OCI-LY1 (cell line): ENCODE measurements at regions not wholly inside any gene's neighbourhood (a gene's known extent, or its start where the extent isn't known, plus 50 kb on each side); places are given as distances from the start of the nearest gene placed in this dataset.

Experiments used
- H2AFZ ChIP-seq: fragments of 200-600 bp; sonication (generic), shearing (Covaris generic); 2 replicates; pipeline ENCODE4 v1.6.0; 2014; ENCODE audit warnings: antibody characterized with exemption, mild to moderate bottlenecking, low read length
- H3F3A ChIP-seq: fragments of 200-600 bp; sonication (generic), shearing (Covaris generic); 2 replicates; pipeline ENCODE4 v1.6.0; 2014; ENCODE audit warnings: mild to moderate bottlenecking, antibody characterized with exemption, low read length, moderate library complexity; ENCODE audit not compliant: insufficient read depth
- H3K27ac ChIP-seq: fragments of 200-600 bp; sonication (generic); 2 replicates; pipeline ENCODE4 v1.5.1; 2014; ENCODE audit warnings: low read length, mixed run types, mild to moderate bottlenecking, low read depth; ENCODE audit not compliant: poor library complexity, severe bottlenecking
- H3K27me3 ChIP-seq: fragments of 200-600 bp; sonication (generic); 2 replicates; pipeline ENCODE4 v1.6.0; 2014; ENCODE audit warnings: antibody characterized with exemption, mild to moderate bottlenecking, low read length, moderate library complexity; ENCODE audit not compliant: insufficient read depth
- H3K36me3 ChIP-seq: fragments of 200-600 bp; sonication (generic); 2 replicates; pipeline ENCODE4 v1.6.1; 2014; ENCODE audit warnings: mild to moderate bottlenecking, antibody characterized with exemption, low read length, moderate library complexity, mixed read lengths; ENCODE audit not compliant: insufficient read depth
- H3K4me1 ChIP-seq: fragments of 200-600 bp; sonication (generic); 2 replicates; pipeline ENCODE4 v1.5.1; 2014; ENCODE audit warnings: mild to moderate bottlenecking, low read length, moderate library complexity; ENCODE audit not compliant: insufficient read depth, severe bottlenecking
- H3K4me2 ChIP-seq: fragments of 200-600 bp; sonication (generic), shearing (Covaris generic); 2 replicates; pipeline ENCODE4 v1.6.1; 2014; ENCODE audit warnings: low read length
- H3K4me3 ChIP-seq: fragments of 200-600 bp; sonication (generic); 2 replicates; pipeline ENCODE4 v1.5.1; 2014; ENCODE audit warnings: low read length, low read depth, mild to moderate bottlenecking, mixed read lengths; ENCODE audit not compliant: poor library complexity, severe bottlenecking
- H3K79me2 ChIP-seq: fragments of 200-600 bp; shearing (Covaris generic); 2 replicates; pipeline ENCODE4 v1.6.1; 2016; ENCODE audit warnings: mixed run types, low read length, mixed read lengths; ENCODE audit not compliant: insufficient read depth
- H3K9ac ChIP-seq: fragments of 200-600 bp; sonication (generic), shearing (Covaris generic); 2 replicates; pipeline ENCODE4 v1.6.1; 2014; ENCODE audit warnings: mild to moderate bottlenecking, low read length, mixed read lengths
- H3K9me2 ChIP-seq: fragments of 200-600 bp; sonication (generic), shearing (Covaris generic); 2 replicates; pipeline ENCODE4 v1.6.1; 2014; ENCODE audit warnings: low read depth, mild to moderate bottlenecking, low read length, mixed read lengths
- H3K9me3 ChIP-seq: fragments of 200-600 bp; shearing (Covaris generic); 2 replicates; pipeline ENCODE4 v1.6.1; 2014; ENCODE audit warnings: low read length, mixed read lengths
- H4K20me1 ChIP-seq: fragments of 200-600 bp; sonication (generic), shearing (Covaris generic); 2 replicates; pipeline ENCODE4 v1.6.0; 2016; ENCODE audit warnings: mild to moderate bottlenecking, low read length; ENCODE audit not compliant: insufficient read depth
- EZH2 ChIP-seq: fragments of 200-600 bp; sonication (generic), shearing (Covaris generic); IDR thresholded peaks from 2 replicates; pipeline ENCODE4 v1.8.0; 2017; ENCODE audit warnings: borderline replicate concordance, mixed run types, mild to moderate bottlenecking, antibody characterized with exemption, low read length, moderate library complexity, mixed read lengths
- TF ChIP-seq, protein P1 (sequence below): fragments of 200-600 bp; sonication (generic), shearing (Covaris generic); IDR thresholded peaks from 2 replicates; pipeline ENCODE4 v1.5.1; 2017; ENCODE audit warnings: mild to moderate bottlenecking, antibody characterized with exemption, low read length, moderate library complexity, mixed read lengths

DNA sequence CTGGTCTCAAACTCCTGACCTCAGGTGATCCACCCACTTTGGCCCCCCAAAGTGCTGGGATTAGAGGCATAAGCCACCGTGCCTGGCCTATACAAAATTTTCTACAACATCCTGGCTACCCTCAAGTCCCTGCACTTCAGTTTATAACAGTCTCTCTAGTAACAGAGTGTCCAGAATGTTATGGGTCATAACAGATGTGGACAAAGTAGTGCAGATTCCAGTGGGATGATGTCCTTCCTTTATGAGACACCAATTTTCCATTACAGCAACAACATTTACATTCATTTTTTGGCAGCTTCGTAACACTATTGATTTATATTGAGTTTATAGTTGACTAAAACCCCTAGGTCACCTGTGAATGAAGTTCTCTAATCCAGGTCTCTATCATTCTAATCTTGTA, 429.4 kb upstream of the PTBP2 start:
- Histone ChIP-seq H3F3A (no peaks in the 10 kb centered on the region), H3K4me3 (no peak overlapping the region), H3K9ac (no peak overlapping the region), H3K79me2 (no peaks in the 10 kb centered on the region), H2AFZ (no peak overlapping the region), H3K27me3 (no peaks in the 10 kb centered on the region), H4K20me1 (no peaks in the 10 kb centered on the region), H3K27ac (no peak overlapping the region), H3K4me1 (no peaks in the 10 kb centered on the region), H3K4me2 (no peak overlapping the region), H3K9me2 (no peaks in the 10 kb centered on the region), H3K9me3 (no peaks in the 10 kb centered on the region), H3K36me3 (no peaks in the 10 kb centered on the region)
- TF ChIP-seq, protein P1, sequence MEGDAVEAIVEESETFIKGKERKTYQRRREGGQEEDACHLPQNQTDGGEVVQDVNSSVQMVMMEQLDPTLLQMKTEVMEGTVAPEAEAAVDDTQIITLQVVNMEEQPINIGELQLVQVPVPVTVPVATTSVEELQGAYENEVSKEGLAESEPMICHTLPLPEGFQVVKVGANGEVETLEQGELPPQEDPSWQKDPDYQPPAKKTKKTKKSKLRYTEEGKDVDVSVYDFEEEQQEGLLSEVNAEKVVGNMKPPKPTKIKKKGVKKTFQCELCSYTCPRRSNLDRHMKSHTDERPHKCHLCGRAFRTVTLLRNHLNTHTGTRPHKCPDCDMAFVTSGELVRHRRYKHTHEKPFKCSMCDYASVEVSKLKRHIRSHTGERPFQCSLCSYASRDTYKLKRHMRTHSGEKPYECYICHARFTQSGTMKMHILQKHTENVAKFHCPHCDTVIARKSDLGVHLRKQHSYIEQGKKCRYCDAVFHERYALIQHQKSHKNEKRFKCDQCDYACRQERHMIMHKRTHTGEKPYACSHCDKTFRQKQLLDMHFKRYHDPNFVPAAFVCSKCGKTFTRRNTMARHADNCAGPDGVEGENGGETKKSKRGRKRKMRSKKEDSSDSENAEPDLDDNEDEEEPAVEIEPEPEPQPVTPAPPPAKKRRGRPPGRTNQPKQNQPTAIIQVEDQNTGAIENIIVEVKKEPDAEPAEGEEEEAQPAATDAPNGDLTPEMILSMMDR: no peak
- no peak for TF ChIP-seq EZH2

DNA sequence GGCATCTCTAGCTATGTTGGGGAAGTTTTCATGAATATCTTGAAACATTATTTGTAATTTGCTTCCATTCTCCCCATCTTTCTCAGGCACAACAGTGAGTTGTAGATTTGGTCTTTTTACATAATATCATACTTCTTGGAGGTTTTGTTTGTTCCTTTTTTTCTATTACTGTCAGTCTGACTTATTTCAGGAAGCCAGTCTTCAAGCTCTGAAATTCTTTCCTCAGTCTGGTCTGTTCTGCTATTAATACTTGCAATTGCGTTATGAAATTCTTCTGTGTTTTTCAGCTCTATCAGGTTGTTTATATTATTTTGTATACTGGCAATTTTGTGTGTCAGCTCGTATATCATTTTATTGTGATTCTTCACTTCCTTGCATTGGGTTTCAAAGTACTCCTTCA, 424.6 kb upstream of the PTBP2 start:
- Histone ChIP-seq H3K9me3 (no peaks in the 10 kb centered on the region), H3K36me3 (no peaks in the 10 kb centered on the region), H3K27me3 (no peaks in the 10 kb centered on the region), H3K9ac (no peak overlapping the region), H3K4me2 (no peak overlapping the region), H2AFZ (no peak overlapping the region), H3F3A (no peaks in the 10 kb centered on the region), H3K4me1 (no peaks in the 10 kb centered on the region), H3K9me2 (no peaks in the 10 kb centered on the region), H4K20me1 (no peaks in the 10 kb centered on the region), H3K27ac (no peak overlapping the region), H3K4me3 (no peak overlapping the region), H3K79me2 (no peaks in the 10 kb centered on the region)
- TF ChIP-seq, protein P1: no peak
- no peak for TF ChIP-seq EZH2

DNA sequence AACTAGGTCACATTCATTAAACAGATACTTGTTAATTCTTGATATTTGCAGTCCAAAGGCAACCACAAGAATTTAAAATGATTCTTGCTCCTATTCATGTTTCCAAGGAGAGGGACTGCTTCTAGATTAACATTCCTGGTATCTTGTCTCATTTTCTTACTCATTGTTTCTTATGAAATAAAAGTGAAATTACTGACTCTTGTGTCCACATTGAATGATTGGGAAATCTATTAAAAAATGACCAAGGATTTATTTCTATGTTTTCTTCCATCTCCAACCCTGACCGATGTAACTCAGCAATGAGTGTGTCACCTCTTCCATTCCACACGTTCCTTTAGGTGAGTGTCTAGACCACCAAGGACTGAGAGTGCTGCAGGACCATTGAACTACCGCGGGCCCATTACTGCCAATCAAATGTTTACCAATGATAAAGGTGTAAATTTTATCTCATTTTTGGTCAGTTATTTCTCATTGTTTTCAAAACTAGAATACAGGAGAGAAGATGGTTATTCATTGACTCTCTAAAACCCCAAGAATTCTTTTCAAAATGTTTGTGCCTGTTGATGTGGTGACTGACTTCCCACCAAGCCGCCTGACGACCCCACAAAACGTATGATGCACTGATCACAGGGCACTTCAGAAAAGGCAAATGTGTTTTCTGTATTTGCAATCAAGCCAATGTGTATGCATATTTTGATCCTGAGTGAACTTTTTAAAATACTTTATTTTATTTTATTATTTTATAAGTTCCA, 414.6 kb upstream of the PTBP2 start:
- no peaks in the 10 kb centered on the region for H3K4me1 ChIP-seq
- H3K9ac ChIP-seq: no peak overlapping the region
- H4K20me1 ChIP-seq: no peaks in the 10 kb centered on the region
- H3K27me3 ChIP-seq: no peaks in the 10 kb centered on the region
- H3K9me2 ChIP-seq: no peaks in the 10 kb centered on the region; the same call in 1 of the 2 replicates
- H3K79me2 ChIP-seq: no peaks in the 10 kb centered on the region
- no peaks in the 10 kb centered on the region for H3K36me3 ChIP-seq
- no peak overlapping the region for H2AFZ ChIP-seq
- no peak for TF ChIP-seq EZH2
- TF ChIP-seq, protein P1: no peak
- H3K9me3 ChIP-seq: no peaks in the 10 kb centered on the region
- no peaks in the 10 kb centered on the region for H3F3A ChIP-seq
- no peak overlapping the region for H3K4me3 ChIP-seq
- no peak overlapping the region for H3K4me2 ChIP-seq
- H3K27ac ChIP-seq: no peak overlapping the region
